GM21529 (cell line): ENCODE measurements at regions not wholly inside any gene's neighbourhood (a gene's known extent, or its start where the extent isn't known, plus 50 kb on each side); places are given as distances from the start of the nearest gene placed in this dataset.
A peak's percentile ranks its signal among the peaks of the same experiment; 100 is the strongest.

Source experiments
- ATAC-seq: cut with Tn5 transposase; IDR thresholded peaks from one replicate; pipeline ENCODE4 v1.9.1; 2021; ENCODE audit not compliant: unreplicated experiment

- ATAC-seq: no peak
Observed at GRCh38 chr5:97914483-97914882, 731.4 kb upstream of the RIOK2 start.

- ATAC-seq: no peak
Observed at GRCh38 chr5:97915106-97915505, 732.1 kb upstream of the RIOK2 start.

- no peak for ATAC-seq
Observed at GRCh38 chr5:97918057-97918456, 735.0 kb upstream of the RIOK2 start.

GRCh38 chr5:97918620-97919019, 735.6 kb upstream of the RIOK2 start:
- no peak for ATAC-seq

GRCh38 chr5:97919719-97920118, 736.7 kb upstream of the RIOK2 start:
- no peak for ATAC-seq

GRCh38 chr5:97922776-97923175, 739.7 kb upstream of the RIOK2 start:
- ATAC-seq: no peak

GRCh38 chr5:97923496-97923895, 740.4 kb upstream of the RIOK2 start:
- peak; percentile 50 for ATAC-seq

GRCh38 chr5:97923997-97924396, 741.0 kb upstream of the RIOK2 start:
- ATAC-seq: peak; percentile 51

- no peak for ATAC-seq
Observed at GRCh38 chr5:97929383-97929782, 746.3 kb upstream of the RIOK2 start.

- ATAC-seq: no peak
Observed at GRCh38 chr5:97931829-97932228, 748.8 kb upstream of the RIOK2 start.

- ATAC-seq: no peak
Observed at GRCh38 chr5:97936231-97936630, 753.2 kb upstream of the RIOK2 start.

GRCh38 chr5:97937846-97938245, 754.8 kb upstream of the RIOK2 start:
- no peak for ATAC-seq

- no peak for ATAC-seq
Observed at GRCh38 chr5:97943036-97943435, 760.0 kb upstream of the RIOK2 start.

GRCh38 chr5:97951139-97951538, 768.1 kb upstream of the RIOK2 start:
- ATAC-seq: no peak

GRCh38 chr5:97955450-97955849, 772.4 kb upstream of the RIOK2 start:
- no peak for ATAC-seq

GRCh38 chr5:97967292-97967691, 784.2 kb upstream of the RIOK2 start:
- ATAC-seq: no peak

- no peak for ATAC-seq
Observed at GRCh38 chr5:97968346-97968745, 785.3 kb upstream of the RIOK2 start.

- ATAC-seq: no peak
Observed at GRCh38 chr5:97979740-97980139, 793.7 kb upstream of the RGMB start.

- ATAC-seq: no peak
Observed at GRCh38 chr5:97980291-97980690, 793.2 kb upstream of the RGMB start.

- no peak for ATAC-seq
Observed at GRCh38 chr5:97986069-97986468, 787.4 kb upstream of the RGMB start.

GRCh38 chr5:97991236-97991635, 782.2 kb upstream of the RGMB start:
- ATAC-seq: no peak

GRCh38 chr5:97998941-97999340, 774.5 kb upstream of the RGMB start:
- no peak for ATAC-seq

- ATAC-seq: no peak
Observed at GRCh38 chr5:98004463-98004862, 769.0 kb upstream of the RGMB start.

GRCh38 chr5:98016771-98017170, 756.7 kb upstream of the RGMB start:
- ATAC-seq: no peak
